Urinary bladder (tissue), 3 donors: ENCODE measurements at regions not wholly inside any gene's neighbourhood (a gene's known extent, or its start where the extent isn't known, plus 50 kb on each side); places are given as distances from the start of the nearest gene placed in this dataset.

ENCODE experiments used
- DNase-seq: peaks from one replicate; pipeline ENCODE4 v3.0.0-alpha.2; 2015; ENCODE audit errors: extremely low spot score
- H3K27ac ChIP-seq: one replicate; pipeline ENCODE4 v1.5.1; 2013; ENCODE audit warnings: low read depth, mild to moderate bottlenecking, moderate library complexity
- H3K36me3 ChIP-seq: one replicate; pipeline ENCODE4 v1.6.1; 2013; ENCODE audit warnings: mild to moderate bottlenecking, moderate library complexity; ENCODE audit not compliant: insufficient read depth
- H3K4me1 ChIP-seq: one replicate; pipeline ENCODE4 v1.6.1; 2013; ENCODE audit warnings: mild to moderate bottlenecking, moderate library complexity; ENCODE audit not compliant: insufficient read depth
- H3K4me3 ChIP-seq: one replicate; pipeline ENCODE4 v1.5.1; 2013; ENCODE audit warnings: low read depth, low read length
- WGBS: extraction: QIAGEN DNeasy Blood & Tissue Kit; methylation state at CpG from one replicate; pipeline ENCODE4 v1.1.7; 2013; 5-methylcytosine and 5-hydroxymethylcytosine counted together
- donor health status: healthy with polysubstance abuse.
- donor health status: healthy.

DNA sequence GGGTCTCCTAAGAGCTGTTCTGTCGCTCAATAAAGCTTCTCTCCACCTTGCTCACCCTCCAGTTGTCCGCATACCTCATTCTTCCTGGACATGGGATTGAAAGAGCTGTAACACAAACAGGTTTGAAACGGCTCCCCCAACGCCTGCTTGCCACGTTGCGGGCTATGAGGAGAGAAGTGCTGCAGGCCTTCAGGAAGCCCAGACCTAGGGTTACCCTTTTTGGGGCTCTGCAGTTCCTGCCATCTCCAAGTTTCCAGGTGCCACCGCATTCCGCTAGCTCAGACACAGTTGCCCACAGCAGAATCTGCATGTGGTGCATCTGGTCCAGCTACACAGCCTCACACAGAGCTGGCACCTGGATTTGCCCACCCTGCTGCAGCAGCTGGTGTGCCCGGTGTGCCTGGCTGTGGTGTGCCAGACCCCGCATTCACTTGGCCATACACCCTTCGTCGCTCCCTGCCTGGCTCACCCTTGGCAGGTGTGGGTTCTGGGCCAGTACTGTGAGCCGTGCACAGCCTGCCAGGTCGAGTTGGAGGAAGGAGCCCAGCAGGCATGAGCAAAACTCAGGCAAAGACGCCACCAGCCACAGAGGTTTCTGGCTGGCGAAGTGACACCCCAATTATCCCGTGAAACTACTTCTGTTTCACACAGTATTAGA, 253.2 kb upstream of the SEMA3A start:
- DNase-seq: no peak
- H3K4me1 ChIP-seq: no peaks in the 10 kb centered on the region
- H3K36me3 ChIP-seq: no peaks in the 10 kb centered on the region
- 96% methylated on average over 17 of the region's 17 CpGs for WGBS
- no peak overlapping the region for H3K27ac ChIP-seq
- no peak overlapping the region for H3K4me3 ChIP-seq

DNA sequence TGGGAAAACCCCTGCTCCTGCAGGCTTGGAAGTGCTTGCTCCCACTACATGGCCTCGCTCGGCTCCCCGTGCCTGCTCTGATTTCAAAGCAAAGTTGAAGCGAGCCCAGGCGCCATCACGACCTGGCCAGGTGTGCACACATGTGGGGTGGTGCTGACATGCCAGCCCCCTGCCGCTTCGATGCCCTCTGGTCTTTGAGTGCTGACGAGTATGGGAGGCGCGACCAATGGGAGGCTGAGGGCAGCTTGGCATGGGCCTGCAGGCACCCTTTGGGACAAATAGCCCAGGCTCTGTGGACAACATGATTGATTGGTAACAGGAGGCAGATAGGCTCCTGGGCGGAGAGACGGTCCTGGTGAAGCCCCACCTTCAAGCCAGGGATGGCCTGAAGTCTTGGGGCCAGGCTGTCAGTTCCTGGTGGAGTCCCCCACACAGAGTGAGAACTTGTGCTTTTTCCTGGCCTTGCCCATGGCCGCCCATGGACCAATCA, 252.4 kb upstream of the SEMA3A start:
- no peak for DNase-seq
- no peaks in the 10 kb centered on the region for H3K36me3 ChIP-seq
- no peaks in the 10 kb centered on the region for H3K4me1 ChIP-seq
- no peak overlapping the region for H3K27ac ChIP-seq
- H3K4me3 ChIP-seq: no peak overlapping the region
- 98% methylated on average over 14 of the region's 14 CpGs for WGBS

DNA sequence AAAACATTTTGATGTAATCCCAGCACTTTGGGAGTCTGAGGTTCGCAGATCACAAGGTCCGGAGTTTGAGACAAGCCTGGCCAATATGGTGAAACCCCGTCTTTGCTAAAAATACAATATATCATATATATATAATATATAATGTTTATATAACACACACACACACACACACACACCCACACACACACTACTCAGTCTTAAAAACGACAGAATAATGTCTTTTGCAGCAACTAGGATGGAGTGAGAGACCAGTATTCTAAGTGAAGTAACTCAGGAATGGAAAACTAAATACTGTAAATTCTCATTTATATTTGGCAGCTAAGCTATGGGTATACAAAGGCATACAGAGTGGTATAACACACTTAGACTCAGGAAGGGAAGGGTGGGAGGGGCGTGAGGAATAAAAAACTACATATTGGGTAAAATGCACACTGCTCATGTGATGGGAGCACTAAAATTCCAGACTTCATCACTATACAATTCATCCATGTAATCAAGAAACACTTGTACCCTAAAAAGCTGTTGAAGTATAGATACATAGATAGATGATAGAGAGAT, 231.2 kb upstream of the SEMA3A start:
- Histone ChIP-seq H3K36me3 (no peaks in the 10 kb centered on the region), H3K4me3 (no peak overlapping the region), H3K4me1 (no peaks in the 10 kb centered on the region), H3K27ac (no peak overlapping the region)
- WGBS: 84% methylated on average over 5 of the region's 5 CpGs
- DNase-seq: no peak

DNA sequence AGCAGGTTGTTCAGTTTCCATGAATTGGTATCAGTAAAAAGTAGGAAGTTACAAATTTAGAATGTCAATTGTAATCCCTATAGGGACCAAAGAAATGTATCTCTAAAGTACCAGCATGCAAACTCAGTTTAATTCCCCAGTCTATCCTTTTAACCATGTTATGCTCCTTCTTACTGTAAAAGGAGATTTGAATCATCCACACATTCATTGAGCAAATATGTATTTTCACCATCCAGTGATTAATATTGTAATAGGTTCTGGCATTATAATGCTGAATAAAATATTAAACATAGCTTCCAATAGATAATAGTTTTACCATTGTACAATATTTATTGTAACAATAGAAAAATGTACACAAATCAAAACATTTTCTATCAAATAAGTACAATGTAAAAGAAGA, 228.2 kb upstream of the SEMA3A start:
- no peak for DNase-seq
- H3K4me3 ChIP-seq: no peak overlapping the region
- H3K36me3 ChIP-seq: no peaks in the 10 kb centered on the region
- no peak overlapping the region for H3K27ac ChIP-seq
- H3K4me1 ChIP-seq: no peaks in the 10 kb centered on the region

DNA sequence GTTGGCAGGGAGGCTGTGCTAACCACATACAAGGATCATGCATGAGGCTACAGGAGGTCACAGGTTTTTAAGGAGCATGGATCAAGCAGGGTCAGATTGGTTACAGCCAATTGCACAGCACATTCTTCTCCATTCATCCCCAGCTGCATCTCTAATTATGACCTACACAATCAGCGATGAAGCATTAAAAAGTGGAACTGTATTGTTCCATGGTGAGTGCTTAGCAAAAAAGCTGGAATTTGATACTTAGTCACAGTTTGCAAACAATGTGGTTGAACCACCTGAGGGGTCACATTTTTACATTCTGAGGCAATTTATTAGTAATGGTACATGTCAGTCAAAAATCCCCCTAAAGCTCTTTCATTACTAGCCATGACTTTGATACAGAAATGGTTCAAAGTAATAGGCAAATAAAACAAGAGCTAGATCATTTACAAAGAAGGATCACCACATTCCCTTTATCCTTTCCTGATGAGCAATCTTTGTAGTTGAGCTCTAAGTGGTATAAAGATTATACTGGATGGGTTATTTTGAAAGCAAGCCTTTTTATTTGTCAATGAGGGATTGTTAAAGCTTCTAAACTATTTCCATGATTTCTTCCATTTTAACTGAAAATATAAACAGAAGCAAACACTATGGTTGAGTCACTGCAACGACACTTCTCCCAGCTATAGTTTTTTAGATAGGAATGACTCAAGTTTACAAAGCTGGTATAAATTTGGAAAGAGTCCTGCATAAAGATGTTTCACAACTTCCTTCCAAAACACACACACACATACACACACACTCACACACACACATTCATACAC, 217.8 kb upstream of the SEMA3A start:
- Histone ChIP-seq H3K36me3 (no peaks in the 10 kb centered on the region), H3K27ac (no peak overlapping the region), H3K4me1 (no peaks in the 10 kb centered on the region), H3K4me3 (no peak overlapping the region)
- WGBS: 54% methylated on average over 2 of the region's 2 CpGs
- no peak for DNase-seq

DNA sequence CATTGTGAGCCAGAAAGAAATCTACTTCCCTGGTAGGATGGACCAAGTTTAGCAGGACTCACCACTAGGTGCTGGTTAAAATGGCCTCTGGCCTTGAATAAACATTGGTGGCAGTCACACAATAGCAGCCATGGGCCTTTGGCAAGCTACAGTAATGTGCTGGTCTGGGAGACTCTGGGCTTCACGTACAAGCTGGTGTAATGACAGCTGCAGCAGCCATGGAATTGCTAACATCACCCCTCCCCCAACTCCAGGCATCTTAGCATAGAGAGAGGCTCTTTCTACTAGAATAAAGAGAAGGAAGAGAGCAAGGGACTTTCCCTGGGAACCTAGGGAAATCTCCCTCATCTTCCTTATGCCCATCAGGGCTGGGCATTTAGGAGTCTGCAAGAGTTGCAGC, 205.1 kb upstream of the SEMA3A start:
- no peak for DNase-seq
- Histone ChIP-seq H3K4me3 (no peak overlapping the region), H3K27ac (no peak overlapping the region), H3K4me1 (no peaks in the 10 kb centered on the region), H3K36me3 (no peaks in the 10 kb centered on the region)
- WGBS: 68% methylated on average over 1 of the region's 1 CpG

DNA sequence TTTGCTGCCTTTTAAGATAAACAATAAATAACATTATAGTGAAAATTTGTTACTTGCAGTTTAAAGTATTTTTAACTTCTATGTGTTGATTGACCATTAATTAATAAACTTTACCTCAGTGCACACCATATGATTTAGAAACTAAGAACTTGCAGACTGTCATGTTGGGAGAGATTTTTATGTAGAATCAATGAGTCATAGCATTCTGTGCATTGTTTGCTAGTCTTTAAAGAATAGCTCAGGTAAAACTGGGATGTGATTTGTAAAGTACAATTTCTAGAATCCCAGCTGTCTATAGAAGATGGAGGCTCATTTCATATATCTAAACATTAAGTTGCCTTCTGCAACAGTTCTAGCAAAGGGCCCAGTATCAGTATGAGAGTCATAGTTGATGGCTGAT, 199.6 kb upstream of the SEMA3A start:
- Histone ChIP-seq H3K27ac (no peak overlapping the region), H3K36me3 (no peaks in the 10 kb centered on the region), H3K4me1 (no peaks in the 10 kb centered on the region), H3K4me3 (no peak overlapping the region)
- no peak for DNase-seq

DNA sequence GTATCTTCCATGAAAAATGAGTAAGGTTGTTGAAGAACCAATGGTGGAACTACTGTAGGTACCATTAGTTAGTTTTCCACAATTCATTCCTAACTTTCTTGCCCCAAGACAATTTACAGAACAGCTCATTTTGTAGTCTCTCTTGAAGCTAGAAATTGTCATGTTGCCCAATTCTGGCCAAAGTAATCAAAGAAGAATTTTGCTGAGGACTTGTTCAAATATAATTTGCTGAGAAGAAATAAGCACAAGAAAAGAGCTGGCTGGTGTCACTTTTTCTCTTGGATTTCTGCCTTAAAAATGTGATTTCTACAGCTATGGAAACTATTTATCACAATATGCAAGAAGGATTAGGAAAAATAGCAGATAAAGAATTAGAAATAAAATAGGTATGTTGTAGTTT, 199.2 kb upstream of the SEMA3A start:
- Histone ChIP-seq H3K4me1 (no peaks in the 10 kb centered on the region), H3K36me3 (no peaks in the 10 kb centered on the region), H3K4me3 (no peak overlapping the region), H3K27ac (no peak overlapping the region)
- DNase-seq: no peak

DNA sequence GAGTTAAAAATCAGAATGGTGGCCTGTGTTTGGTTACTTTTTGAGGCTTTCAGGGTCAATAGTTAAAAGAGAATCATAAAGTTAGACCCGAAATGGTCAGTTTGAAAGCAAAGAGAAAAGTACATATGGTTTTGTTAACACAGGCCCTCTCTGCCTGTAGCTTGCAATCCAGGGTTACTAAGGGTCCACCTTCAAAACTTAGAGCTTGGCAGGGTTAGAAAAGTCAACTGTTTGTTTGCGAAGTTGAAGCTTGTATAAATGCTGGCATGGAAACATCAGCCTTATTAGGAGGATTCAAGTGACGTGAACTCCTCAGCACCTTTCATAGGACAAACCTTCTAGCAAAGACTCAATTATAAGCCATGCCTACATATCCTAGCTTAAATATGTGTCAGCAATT, 196.3 kb upstream of the SEMA3A start:
- no peaks in the 10 kb centered on the region for H3K36me3 ChIP-seq
- no peaks in the 10 kb centered on the region for H3K4me1 ChIP-seq
- no peak for DNase-seq
- H3K4me3 ChIP-seq: no peak overlapping the region
- WGBS: 53% methylated on average over 3 of the region's 3 CpGs
- no peak overlapping the region for H3K27ac ChIP-seq

DNA sequence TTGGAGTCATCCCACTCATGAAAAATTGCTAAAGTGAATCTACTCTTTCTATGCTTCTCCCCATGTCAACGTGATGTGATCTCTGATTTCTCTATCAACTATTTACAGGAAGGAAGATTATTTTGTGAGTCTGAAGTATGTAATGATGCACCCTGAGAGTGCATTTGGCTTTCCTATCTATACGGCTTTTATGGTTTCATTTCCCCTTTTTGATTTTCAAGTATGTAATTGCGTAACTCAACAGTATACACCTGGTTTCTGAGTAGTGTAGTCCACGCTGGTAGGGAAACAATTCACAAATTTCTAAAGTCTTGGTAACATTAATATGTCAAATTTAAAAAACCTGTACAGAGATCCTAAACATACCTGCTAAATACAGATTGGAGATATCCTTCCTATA, 194.7 kb upstream of the SEMA3A start:
- no peak overlapping the region for H3K4me3 ChIP-seq
- WGBS: 77% methylated on average over 4 of the region's 4 CpGs
- H3K4me1 ChIP-seq: no peaks in the 10 kb centered on the region
- no peak for DNase-seq
- H3K36me3 ChIP-seq: no peaks in the 10 kb centered on the region
- no peak overlapping the region for H3K27ac ChIP-seq

DNA sequence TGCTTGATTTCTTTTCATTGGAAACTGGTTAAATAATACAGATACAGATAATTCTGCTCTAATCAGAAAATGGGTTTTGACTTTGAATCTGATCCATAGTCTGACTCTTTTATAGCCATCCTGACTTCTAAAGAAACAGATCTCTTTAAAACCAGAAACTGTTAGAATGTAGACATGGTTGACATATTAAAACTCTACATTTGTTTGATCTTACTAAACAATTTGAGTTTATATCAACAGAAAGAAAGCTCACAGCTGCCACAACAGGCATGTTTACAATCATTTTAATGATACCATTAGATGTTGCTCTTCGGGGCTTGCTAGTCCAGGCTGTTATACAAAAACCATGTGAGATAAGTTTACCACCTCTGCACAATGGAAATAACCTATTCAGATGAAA, 193.0 kb upstream of the SEMA3A start:
- H3K36me3 ChIP-seq: no peaks in the 10 kb centered on the region
- WGBS: 38% methylated on average over 1 of the region's 1 CpG

DNA sequence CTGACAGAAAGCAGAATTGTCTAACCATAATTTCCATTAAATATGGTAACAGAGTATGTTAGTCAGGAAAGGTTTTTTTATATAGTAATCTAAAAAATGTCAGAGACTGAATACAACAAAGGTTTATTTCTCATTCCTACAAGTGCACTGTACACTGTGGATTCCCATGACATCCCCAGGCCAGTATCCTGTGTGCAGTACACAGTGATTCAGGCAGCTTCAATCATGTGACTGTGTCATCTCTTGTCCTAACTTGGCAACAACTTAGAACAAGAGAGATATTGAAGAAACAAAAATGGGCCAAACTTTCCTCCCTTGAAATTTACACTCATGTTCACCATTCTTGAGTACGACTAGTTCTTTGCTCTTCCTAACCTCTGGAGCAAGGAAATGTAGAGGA, 189.8 kb upstream of the SEMA3A start:
- no peaks in the 10 kb centered on the region for H3K4me1 ChIP-seq
- no peak overlapping the region for H3K4me3 ChIP-seq
- DNase-seq: no peak
- WGBS: 87% methylated on average over 1 of the region's 1 CpG
- no peaks in the 10 kb centered on the region for H3K36me3 ChIP-seq
- no peak overlapping the region for H3K27ac ChIP-seq

More for the DNA sequence above, 193.0 kb upstream of the SEMA3A start:
- H3K4me3 ChIP-seq: no peak overlapping the region
- no peak overlapping the region for H3K27ac ChIP-seq
- DNase-seq: no peak
- H3K4me1 ChIP-seq: no peaks in the 10 kb centered on the region

DNA sequence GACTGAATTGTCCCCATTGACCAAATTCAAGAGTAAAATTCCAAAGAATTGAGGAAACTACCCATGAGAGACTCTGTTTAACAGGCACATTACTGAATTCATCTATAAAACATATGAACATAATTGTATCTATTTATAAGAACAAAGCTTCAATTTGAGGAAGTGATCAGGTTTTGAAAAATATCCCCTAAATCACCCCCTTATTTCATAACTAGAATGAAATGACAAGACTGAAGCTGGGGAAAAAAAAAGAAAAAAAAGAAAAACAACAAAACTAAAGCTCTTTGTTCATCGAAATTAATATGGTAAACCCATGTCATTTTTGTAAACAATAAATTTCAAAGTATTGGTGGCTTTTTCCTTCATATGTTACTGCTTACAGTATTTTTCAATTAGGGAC, 184.9 kb upstream of the SEMA3A start:
- DNase-seq: no peak
- 91% methylated on average over 1 of the region's 1 CpG for WGBS
- no peaks in the 10 kb centered on the region for H3K36me3 ChIP-seq
- no peaks in the 10 kb centered on the region for H3K4me1 ChIP-seq
- H3K27ac ChIP-seq: no peak overlapping the region
- no peak overlapping the region for H3K4me3 ChIP-seq

DNA sequence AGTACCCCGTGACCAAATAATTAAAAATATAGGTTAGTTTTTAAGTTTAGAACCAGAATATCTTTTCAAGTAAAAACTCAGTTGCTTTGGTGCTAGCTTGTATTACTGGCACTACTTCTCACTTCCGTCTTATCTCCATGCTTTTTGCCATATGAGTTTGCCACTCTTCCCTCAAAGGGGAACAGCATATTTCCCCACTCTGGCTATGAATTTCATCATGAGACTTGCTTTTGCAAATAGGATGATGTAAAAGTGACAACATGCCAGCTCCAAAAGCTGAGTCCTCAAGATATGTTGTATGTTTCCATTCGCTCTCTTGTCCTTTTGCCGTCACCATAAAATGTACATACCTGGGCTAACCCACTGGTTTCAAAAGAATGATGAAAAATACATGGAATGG, 178.1 kb upstream of the SEMA3A start:
- Histone ChIP-seq H3K4me3 (no peak overlapping the region), H3K27ac (no peak overlapping the region), H3K36me3 (no peaks in the 10 kb centered on the region), H3K4me1 (no peaks in the 10 kb centered on the region)
- DNase-seq: no peak
- 96% methylated on average over 4 of the region's 4 CpGs for WGBS
